SW480 (cell line): ENCODE measurements at regions not wholly inside any gene's neighbourhood (a gene's known extent, or its start where the extent isn't known, plus 50 kb on each side); places are given as distances from the start of the nearest gene placed in this dataset.
A peak's percentile ranks its signal among the peaks of the same experiment; 100 is the strongest.
"Not testable (repeated sequence)": the region's sequence is repeated elsewhere in the genome, so short reads cannot be mapped to it uniquely, and the experiment has no call there.

Experiments
- DNase-seq: peaks from one replicate; pipeline ENCODE4 v3.0.0-alpha.2; 2016; ENCODE audit warnings: low spot score

GRCh38 chr11:134843735-134844134, 431.7 kb upstream of the B3GAT1 start:
- no peak for DNase-seq

- no peak for DNase-seq
These were observed 431.0 kb upstream of the B3GAT1 start for GRCh38 chr11:134843020-134843419.

GRCh38 chr11:134841972-134842371, 429.9 kb upstream of the B3GAT1 start:
- no peak for DNase-seq

GRCh38 chr11:134841411-134841810, 429.4 kb upstream of the B3GAT1 start:
- no peak for DNase-seq

GRCh38 chr11:134840945-134841344, 428.9 kb upstream of the B3GAT1 start:
- DNase-seq = no peak

- not testable (repeated sequence) for DNase-seq
These were observed 428.1 kb upstream of the B3GAT1 start for GRCh38 chr11:134840165-134840564.

- DNase-seq = no peak
These were observed 426.7 kb upstream of the B3GAT1 start for GRCh38 chr11:134838708-134839107.

GRCh38 chr11:134837887-134838232, 425.8 kb upstream of the B3GAT1 start:
- DNase-seq = no peak

- no peak for DNase-seq
These were observed 425.3 kb upstream of the B3GAT1 start for GRCh38 chr11:134837166-134837886.

- DNase-seq = no peak
These were observed 424.5 kb upstream of the B3GAT1 start for GRCh38 chr11:134836561-134836960.

- no peak for DNase-seq
These were observed 423.5 kb upstream of the B3GAT1 start for GRCh38 chr11:134835561-134835960.

- DNase-seq = no peak
These were observed 418.3 kb upstream of the B3GAT1 start for GRCh38 chr11:134830312-134830711.

GRCh38 chr11:134823970-134824369, 411.9 kb upstream of the B3GAT1 start:
- no peak for DNase-seq

- no peak for DNase-seq
These were observed 410.9 kb upstream of the B3GAT1 start for GRCh38 chr11:134822897-134823296.

- no peak for DNase-seq
These were observed 409.4 kb upstream of the B3GAT1 start for GRCh38 chr11:134821422-134821821.

- no peak for DNase-seq
These were observed 407.0 kb upstream of the B3GAT1 start for GRCh38 chr11:134819041-134819440.

- peak; percentile 32 for DNase-seq
These were observed 406.5 kb upstream of the B3GAT1 start for GRCh38 chr11:134818516-134818915.

- no peak for DNase-seq
These were observed 403.4 kb upstream of the B3GAT1 start for GRCh38 chr11:134815404-134815803.

GRCh38 chr11:134807997-134808396, 396.0 kb upstream of the B3GAT1 start:
- DNase-seq = no peak

GRCh38 chr11:134802598-134802997, 390.6 kb upstream of the B3GAT1 start:
- DNase-seq = no peak

GRCh38 chr11:134802116-134802515, 390.1 kb upstream of the B3GAT1 start:
- DNase-seq = no peak

GRCh38 chr11:134801570-134801969, 389.5 kb upstream of the B3GAT1 start:
- no peak for DNase-seq

GRCh38 chr11:134800826-134801225, 388.8 kb upstream of the B3GAT1 start:
- DNase-seq = no peak

- no peak for DNase-seq
These were observed 388.1 kb upstream of the B3GAT1 start for GRCh38 chr11:134800130-134800529.
